ENCODE measurements at regions not wholly inside any gene's neighbourhood (a gene's known extent, or its start where the extent isn't known, plus 50 kb on each side); places are given as distances from the start of the nearest gene placed in this dataset.

DNA sequence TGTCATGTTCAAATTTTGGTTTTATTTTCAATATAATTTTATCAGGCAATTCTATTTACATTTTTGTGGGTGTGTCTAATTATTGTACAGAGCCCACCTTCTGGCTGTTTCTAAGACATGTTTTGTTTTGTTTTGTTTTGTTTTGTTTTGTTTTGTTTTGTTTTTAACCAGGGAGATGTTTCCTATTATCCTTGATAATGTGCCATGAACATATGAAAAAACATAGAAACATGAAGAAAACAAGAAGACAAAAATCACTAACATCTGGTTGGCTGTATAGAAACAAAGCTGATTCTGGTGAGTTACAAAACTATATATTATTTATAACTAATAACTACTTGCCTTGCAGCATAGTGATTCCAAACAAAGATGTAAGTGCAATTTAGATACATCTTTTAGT lies 128.1 kb upstream of the TRPC4 start:
- Histone ChIP-seq H3K36me3 (ENCODE audit: insufficient read depth, low read length) (no peaks in the 10 kb centered on the region), H4K20me1 (ENCODE audit: insufficient read depth, low read length) (no peaks in the 10 kb centered on the region), H3K9ac (ENCODE audit: low read length) (no peak overlapping the region), H3K4me2 (ENCODE audit: low read length) (no peak overlapping the region), H3F3A (ENCODE audit: insufficient read depth, low read length) (no peaks in the 10 kb centered on the region), H3K27ac (ENCODE audit: low read depth, low read length, poor library complexity, severe bottlenecking) (no peak overlapping the region), H3K9me3 (ENCODE audit: low read length) (no peaks in the 10 kb centered on the region), H3K4me1 (ENCODE audit: insufficient read depth, low read length, severe bottlenecking) (no peaks in the 10 kb centered on the region), H2AFZ (ENCODE audit: low read length) (no peak overlapping the region), H3K9me2 (ENCODE audit: low read depth, low read length) (no peaks in the 10 kb centered on the region), H3K4me3 (ENCODE audit: low read depth, low read length, poor library complexity, severe bottlenecking) (no peak overlapping the region), H3K79me2 (ENCODE audit: insufficient read depth, low read length) (no peaks in the 10 kb centered on the region), H3K27me3 (ENCODE audit: insufficient read depth, low read length) (no peaks in the 10 kb centered on the region)
- TF ChIP-seq EZH2 (IDR thresholded peaks at IDR 0.05; ENCODE audit: borderline replicate concordance, low read length): no peak
- no peak for TF ChIP-seq CTCF (IDR thresholded peaks at IDR 0.05; ENCODE audit: low read length)

- Histone ChIP-seq H3K4me1 (ENCODE audit: insufficient read depth, low read length, severe bottlenecking) (no peaks in the 10 kb centered on the region), H3K79me2 (ENCODE audit: insufficient read depth, low read length) (no peaks in the 10 kb centered on the region), H2AFZ (ENCODE audit: low read length) (no peak overlapping the region), H3K27me3 (ENCODE audit: insufficient read depth, low read length) (no peaks in the 10 kb centered on the region), H3K4me2 (ENCODE audit: low read length) (no peak overlapping the region), H3K27ac (ENCODE audit: low read depth, low read length, poor library complexity, severe bottlenecking) (no peak overlapping the region), H3K9me3 (ENCODE audit: low read length) (no peaks in the 10 kb centered on the region), H3K9ac (ENCODE audit: low read length) (no peak overlapping the region), H3K36me3 (ENCODE audit: insufficient read depth, low read length) (no peaks in the 10 kb centered on the region), H3K9me2 (ENCODE audit: low read depth, low read length) (no peaks in the 10 kb centered on the region), H4K20me1 (ENCODE audit: insufficient read depth, low read length) (no peaks in the 10 kb centered on the region), H3K4me3 (ENCODE audit: low read depth, low read length, poor library complexity, severe bottlenecking) (no peak overlapping the region), H3F3A (ENCODE audit: insufficient read depth, low read length) (no peaks in the 10 kb centered on the region)
- TF ChIP-seq EZH2 (IDR thresholded peaks at IDR 0.05; ENCODE audit: borderline replicate concordance, low read length) (no peak), CTCF (IDR thresholded peaks at IDR 0.05; ENCODE audit: low read length) (no peak)
Observed at GRCh38 chr13:37995092-37995491, 125.5 kb upstream of the TRPC4 start.

GRCh38 chr13:37986811-37987210 lies 117.2 kb upstream of the TRPC4 start:
- Histone ChIP-seq H3K27ac (ENCODE audit: low read depth, low read length, poor library complexity, severe bottlenecking) (no peak overlapping the region), H3K79me2 (ENCODE audit: insufficient read depth, low read length) (no peaks in the 10 kb centered on the region), H2AFZ (ENCODE audit: low read length) (no peak overlapping the region), H3K4me2 (ENCODE audit: low read length) (no peak overlapping the region), H3K9ac (ENCODE audit: low read length) (no peak overlapping the region), H3K27me3 (ENCODE audit: insufficient read depth, low read length) (no peaks in the 10 kb centered on the region), H3K4me3 (ENCODE audit: low read depth, low read length, poor library complexity, severe bottlenecking) (no peak overlapping the region), H3K36me3 (ENCODE audit: insufficient read depth, low read length) (no peaks in the 10 kb centered on the region), H3F3A (ENCODE audit: insufficient read depth, low read length) (no peaks in the 10 kb centered on the region), H3K9me3 (ENCODE audit: low read length) (no peaks in the 10 kb centered on the region), H3K4me1 (ENCODE audit: insufficient read depth, low read length, severe bottlenecking) (no peaks in the 10 kb centered on the region), H4K20me1 (ENCODE audit: insufficient read depth, low read length) (no peaks in the 10 kb centered on the region), H3K9me2 (ENCODE audit: low read depth, low read length) (no peaks in the 10 kb centered on the region)
- TF ChIP-seq EZH2 (IDR thresholded peaks at IDR 0.05; ENCODE audit: borderline replicate concordance, low read length) (no peak), CTCF (IDR thresholded peaks at IDR 0.05; ENCODE audit: low read length) (no peak)

Data from OCI-LY1 (cell line).